Fibroblast of skin of left quadriceps (primary cell): ENCODE measurements at regions not wholly inside any gene's neighbourhood (a gene's known extent, or its start where the extent isn't known, plus 50 kb on each side); places are given as distances from the start of the nearest gene placed in this dataset.
"Not testable (repeated sequence)": the region's sequence is repeated elsewhere in the genome, so short reads cannot be mapped to it uniquely, and the experiment has no call there.

Source experiments
- DNase-seq, 2 experiments: peaks; one replicate each; pipeline ENCODE4 v3.0.0-alpha.2; 2013; ENCODE audit warnings: low read depth in 2 of 2

DNA sequence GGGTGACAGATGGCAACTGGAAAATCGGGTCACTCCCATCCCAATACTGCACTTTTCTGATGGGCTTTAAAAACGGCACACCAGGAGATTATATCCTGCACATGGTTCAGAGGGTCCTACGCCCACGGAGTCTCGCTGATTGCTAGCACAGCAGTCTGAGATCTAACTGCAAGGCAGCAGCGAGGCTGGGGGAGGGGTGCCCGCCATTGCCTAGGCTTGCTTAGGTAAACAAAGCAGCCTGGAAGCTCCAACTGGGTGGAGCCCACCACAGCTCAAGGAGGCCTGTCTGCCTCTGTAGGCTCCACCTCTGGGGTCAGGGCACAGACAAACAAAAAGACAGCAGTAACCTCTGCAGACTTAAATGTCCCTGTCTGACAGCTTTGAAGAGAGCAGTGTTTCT, 158.7 kb upstream of the MOCS2 start:
- DNase-seq: not testable (repeated sequence)

DNA sequence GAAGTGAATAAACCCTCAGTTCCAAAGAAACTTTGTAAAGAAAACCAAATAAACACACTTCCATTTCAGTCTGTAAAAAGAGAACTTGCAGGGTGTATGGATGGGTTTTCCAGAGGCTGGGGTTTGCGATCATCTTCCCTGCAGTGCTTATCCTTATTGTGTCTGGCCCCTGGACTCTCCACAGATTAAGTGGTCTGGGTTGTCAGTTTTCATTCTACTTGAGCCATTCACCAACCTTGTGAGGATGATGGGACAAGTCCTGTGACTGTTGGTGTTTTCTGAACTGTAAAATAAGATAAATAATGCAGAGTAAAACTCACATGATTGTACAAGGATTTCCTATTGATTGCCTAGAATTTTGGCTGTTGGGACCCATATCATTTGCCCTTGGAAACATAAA, 166.1 kb upstream of the MOCS2 start:
- no peak for DNase-seq

DNA sequence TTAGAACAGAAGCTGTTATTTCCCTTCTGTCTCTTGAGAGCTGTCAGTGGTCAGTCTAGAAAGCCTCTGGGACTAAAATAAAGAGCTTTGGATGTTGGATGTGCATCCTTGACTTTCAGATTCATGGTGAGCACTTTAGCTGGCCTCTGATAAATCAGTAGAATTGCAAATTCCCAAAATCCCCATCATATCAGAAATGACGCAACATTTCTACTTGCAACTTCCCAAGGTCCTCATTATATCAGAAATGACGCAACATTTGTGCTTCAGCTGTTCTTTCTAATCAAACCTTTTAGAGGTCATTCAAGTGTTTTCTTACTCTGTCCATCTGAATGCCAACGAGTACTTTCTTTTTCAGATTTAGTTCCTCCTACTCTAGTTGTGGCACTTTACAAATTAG, 167.3 kb upstream of the MOCS2 start:
- no peak for DNase-seq

DNA sequence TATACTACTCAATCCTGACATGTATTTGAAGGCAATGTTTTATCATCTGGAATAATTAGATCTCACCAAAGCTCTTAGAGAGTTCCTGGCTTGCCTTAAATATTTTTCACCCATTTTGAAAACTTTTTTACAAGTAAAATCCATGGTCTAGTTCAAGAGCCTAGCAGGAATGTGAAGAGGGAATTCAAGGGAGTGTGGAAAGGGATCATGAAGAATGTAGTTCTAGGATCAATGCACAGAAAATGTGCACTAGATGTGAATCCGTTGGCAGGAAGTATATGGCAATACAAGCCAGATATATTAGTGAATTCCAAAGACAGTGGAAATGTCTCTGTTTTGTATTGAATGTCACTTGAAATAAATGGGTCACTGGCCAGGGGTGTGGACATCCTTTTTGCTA, 167.9 kb upstream of the MOCS2 start:
- DNase-seq: no peak

DNA sequence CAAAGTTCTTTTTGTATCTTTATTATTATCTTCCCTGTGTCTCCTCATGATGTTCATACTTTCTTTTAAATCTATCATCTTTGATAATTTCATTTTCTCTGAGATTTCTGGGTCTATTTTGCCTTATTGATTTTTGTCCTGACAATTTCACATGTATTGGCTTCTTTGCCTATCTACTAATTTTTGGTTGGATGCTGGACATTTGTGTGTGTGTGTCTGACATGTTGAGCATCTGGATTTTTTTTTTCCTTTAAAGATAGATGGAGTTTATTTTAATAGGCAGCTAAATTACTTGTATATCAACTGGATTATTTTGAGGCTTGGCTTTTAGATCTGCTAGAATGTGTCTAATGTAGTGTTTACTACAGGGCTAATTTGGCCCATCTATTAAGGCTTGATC, 178.0 kb upstream of the MOCS2 start:
- DNase-seq: no peak

DNA sequence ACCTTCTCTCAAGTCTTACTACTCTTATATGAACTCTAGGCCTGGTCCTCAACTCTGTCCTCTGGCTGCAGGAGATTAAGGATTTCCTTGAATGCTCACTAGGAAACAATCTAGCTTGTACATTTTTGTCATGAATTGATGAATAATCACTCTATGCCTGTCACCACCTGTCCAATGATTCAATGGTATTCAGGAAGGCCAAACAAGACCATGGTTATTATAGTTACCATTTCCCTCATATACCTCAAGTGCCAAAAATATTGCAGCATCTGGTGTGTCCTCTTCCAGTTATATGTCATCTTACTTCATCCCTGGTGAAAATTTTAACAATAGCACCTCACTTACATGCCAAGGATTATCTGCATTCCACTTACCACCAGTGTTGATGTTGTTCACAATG, 179.0 kb upstream of the MOCS2 start:
- no peak for DNase-seq

DNA sequence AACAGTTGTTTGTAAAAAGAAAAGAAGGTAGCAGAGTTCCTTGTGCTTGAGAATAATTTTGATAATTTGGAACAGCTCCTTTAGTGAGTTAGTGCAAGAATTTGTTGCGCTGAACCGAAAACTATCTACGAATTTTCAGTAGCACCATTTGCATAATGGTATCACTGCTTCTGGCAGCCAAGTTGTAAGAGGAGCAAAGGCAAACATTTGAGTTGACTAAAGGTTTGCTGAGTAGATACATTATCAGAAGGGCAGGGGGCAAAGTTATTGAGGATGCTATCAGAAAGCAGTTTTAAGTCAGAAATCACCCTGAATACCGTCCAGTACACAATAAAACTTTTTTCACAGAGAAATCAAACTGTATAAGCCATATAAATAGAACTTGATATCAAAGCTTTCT, 181.5 kb upstream of the MOCS2 start:
- no peak for DNase-seq

DNA sequence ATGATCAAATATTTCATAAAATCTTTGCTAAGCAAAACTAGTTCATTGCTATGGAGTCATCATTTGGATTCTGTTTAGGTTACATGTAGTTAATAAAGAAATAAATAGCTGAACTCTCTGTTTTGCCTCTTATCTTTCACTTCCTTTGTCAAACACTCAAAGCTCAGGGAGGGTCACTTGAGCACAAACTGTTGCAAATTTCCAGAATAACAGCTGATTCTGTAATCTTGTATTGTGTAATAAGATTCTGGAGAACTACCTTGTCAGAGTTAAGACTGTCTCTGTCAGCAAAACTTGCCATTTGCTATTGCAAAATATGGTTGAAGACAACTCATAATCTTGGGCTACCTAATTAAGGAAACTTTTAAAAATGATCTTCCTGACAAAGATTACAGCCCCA, 182.0 kb upstream of the MOCS2 start:
- no peak for DNase-seq

DNA sequence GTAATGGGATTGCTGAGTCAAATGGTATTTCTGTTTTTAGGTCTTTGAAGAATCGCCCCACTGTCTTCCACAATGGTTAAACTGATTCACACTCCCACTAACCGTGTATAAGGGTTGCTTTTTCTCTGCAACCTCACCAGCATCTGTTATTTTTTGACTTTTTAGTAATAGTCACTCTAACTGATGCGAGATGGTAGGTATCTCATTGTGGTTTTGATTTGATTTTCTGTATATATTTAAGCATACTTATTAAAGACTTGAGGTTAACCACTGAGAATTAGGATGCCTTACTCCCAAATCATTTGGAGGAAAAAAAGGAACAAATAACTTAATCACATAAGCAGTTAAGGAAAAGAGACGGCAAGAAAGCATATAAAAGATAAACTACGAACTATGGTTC, 181.6 kb upstream of the FST start:
- peak; percentile 19 to 23 for DNase-seq

DNA sequence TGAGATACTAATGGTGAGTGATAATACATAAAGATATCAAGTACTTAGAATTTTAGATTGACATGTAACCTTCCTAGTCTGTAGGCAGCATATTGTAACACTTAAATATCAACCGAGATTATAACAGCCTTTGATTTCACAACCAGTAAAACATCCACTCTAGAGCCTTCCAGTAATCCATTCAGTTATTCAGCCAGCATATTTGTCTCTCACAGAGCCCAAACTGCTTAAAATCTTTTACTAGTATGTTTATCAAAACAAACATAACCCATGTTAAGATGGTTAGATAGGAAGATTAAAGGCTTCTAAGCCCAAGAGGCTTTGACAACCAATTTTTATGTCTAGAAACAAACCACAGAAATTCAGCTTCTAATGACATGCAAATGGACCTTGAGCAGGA, 177.9 kb upstream of the FST start:
- peak; percentile 55 to 63 for DNase-seq

DNA sequence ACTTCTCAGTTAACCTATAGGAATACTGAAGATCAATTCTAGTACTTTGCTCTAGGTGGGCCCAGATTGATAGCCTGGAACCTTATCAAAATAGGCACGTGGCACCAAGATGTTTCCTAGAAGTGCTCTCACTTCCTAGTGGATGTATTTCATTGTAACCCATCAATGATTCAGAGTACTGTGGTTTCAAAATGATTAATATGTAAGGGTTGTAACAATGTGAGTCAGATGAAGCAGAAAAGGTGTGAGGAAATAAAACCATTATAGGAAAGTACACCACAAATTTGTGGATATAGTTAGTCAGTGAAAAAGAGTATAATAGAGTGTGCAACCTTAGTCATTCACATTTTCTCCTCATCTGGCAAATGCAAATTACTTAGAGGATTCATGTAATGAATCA, 177.3 kb upstream of the FST start:
- peak; percentile 84 to 85 for DNase-seq

DNA sequence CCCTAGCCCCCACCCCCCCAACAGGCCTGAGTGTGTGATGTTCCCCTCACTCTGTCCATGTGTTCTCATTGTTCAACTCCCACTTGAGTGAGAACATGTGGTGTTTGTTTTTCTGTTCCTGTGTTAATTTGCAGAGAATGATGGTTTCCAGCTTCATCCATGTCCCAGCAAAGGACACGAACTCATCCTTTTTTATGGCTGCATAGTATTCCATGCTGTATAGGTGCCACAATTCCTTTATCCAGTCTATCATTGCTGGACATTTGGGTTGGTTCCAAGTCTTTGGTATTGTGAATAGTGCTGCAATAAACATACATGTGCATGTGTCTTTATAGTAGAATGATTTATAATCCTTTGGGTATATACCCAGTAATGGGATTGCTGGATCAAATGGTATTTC, 175.1 kb upstream of the FST start:
- not testable (repeated sequence) for DNase-seq

DNA sequence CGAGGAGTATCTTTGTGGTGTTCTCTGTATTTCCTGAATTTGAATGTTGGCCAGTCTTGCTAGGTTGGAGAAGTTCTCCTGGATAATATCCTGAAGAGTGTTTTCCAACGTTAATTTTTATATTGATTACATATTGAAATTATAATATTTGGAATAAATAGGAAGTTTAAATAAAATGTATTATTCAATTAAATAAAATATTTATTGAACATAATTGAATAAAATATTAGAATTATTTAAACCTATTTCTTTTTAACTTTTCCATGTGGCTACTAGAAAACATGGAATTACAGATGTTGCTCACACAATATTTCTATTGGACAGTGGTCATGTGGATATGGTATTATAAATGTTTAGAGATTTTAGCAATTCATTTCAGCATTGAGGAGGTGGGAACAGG, 170.8 kb upstream of the FST start:
- DNase-seq: no peak

DNA sequence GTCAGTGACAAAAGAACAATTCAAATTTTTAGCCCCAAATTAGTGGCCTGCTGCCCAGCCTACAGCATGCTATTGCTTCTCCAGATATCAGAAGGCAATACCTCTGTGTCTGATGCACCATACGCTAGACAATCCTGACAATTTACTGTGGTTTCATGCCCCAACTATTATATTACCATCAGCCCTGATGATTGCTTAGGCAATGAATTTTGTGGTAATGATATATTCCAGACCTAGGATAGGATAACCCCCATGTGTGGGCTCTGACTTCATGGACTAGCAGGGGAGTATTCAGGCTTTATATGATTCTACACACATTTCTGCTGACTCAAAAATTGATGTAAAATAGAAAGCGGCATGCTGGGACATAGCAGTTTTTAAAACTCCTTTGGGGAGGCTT, 168.7 kb upstream of the FST start:
- no peak for DNase-seq

DNA sequence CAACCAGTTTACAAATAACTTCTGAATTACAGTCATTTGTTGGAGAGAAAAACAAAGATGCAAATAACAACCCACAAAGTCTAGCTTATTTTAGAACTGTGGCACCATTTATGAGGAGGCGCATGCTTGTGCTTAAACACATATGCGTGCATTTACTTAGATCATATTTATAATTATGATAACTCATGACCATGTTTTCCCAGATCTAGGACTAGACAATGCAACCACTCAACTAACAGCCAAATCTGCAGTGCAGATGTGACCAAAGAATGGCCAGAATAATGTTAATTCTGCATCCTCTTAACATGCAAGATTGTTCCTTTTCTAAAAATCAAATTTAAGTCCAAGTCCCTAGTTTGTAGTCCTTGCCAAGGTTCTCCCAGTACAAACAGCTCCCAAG, 167.3 kb upstream of the FST start:
- DNase-seq: no peak

DNA sequence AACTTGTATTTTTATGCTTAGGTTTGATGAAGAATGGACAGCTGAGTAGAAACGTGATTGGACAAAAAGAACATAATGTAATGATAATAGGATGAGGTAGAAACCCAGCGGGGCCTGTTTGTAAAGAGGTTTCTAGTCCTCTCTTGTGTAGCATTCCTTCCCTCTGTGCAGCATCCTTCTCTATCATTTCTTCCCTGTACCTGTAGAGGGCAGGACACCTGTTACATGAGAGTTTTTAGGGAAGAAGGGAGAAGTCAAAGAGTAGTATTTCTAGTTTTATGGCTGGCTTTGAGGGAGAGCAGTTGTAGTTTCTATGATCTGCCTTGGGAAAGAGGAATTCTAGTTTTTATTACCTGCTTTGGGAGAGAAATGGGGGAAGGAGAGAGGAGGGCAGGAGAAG, 162.1 kb upstream of the FST start:
- DNase-seq: no peak

DNA sequence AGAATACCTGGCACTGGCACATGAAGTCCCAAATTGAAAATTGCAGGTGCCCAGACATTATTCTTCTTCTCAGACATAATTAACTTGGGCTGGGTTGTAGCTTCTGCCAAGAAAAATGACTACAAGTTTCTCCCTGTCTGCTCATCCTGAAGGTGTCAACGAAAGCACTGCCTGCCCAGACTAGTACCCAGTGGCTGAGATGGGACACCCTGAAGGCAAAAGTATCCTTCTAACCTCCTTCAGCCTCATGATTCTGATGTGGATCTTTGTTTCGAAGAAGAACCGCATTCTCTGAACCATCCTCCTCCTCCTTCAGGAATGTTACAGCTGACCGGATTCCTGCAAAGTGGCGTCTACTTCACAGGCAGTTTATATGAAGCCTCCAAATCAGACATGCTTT, 161.1 kb upstream of the FST start:
- no peak for DNase-seq

DNA sequence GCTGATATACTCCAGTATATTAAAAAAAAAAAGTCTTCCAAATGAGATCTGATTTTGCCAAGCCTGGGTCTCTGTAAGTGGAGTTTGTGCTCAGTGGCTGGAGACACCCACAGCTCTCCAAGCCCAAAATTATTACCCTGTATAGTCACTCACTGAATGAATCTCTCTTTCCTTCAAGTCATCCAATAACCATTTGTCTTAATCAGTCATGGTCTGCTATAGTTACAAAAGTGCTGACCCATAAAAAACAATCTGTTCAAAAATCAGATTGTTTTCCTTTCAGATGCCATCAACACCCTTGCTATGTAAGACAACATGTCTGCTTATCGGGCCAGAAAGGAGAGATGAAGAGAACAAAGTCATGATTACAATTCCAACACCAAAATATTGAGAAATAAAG, 159.4 kb upstream of the FST start:
- no peak for DNase-seq

DNA sequence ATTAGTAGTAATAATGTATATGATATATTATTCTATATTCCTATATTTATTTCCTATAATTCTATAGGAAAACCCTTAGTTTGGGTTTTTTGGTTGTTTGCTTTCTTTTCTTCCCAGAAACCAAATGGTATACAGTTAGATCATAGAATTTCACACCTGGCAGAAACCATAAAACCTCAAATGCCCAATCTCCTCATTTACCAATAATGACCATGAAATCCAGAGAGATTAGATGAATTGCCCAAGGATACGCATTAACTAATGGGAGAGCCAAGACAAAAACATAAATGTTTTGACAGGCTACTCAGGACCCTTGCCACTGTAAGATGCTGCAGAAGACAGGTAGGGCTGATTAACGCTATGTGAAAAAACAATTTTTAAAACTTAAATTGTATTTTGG, 158.7 kb upstream of the FST start:
- no peak for DNase-seq

DNA sequence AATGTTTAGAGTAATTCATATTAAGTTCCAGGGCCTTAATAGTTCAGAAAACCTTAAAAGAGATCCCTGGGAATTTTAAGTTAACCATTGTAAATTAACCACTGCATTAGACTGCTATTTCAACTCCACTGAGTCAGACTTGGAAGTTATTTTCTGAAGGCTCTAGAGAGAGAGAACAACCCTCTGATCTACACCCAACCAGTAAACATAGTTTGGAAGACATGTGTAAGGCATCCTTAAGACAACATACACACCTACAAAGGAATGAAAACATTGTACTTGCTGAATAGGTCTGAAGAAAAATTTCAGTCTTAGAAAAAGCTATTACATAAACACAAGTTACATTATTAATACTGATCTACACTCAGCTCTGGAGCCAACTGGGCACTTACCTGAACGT, 158.2 kb upstream of the FST start:
- DNase-seq: no peak

DNA sequence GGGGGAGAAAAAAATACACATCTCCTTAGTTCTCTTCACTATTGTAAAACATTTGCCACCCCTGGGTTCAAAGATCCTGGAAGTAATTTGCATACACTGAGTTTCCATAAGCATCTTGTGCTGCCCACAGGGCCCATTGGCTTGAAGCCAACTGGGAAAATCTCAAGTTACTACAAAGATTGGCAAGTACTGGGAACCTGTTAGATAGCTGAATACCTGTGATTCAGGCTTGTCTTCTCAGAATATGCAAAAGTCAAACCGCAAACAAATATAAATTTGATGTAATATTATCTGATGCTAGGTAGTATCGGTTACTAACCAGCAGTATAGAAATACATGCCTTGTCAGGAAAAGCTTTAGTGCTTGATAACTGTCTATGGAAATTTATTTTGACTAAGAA, 156.9 kb upstream of the FST start:
- no peak for DNase-seq

DNA sequence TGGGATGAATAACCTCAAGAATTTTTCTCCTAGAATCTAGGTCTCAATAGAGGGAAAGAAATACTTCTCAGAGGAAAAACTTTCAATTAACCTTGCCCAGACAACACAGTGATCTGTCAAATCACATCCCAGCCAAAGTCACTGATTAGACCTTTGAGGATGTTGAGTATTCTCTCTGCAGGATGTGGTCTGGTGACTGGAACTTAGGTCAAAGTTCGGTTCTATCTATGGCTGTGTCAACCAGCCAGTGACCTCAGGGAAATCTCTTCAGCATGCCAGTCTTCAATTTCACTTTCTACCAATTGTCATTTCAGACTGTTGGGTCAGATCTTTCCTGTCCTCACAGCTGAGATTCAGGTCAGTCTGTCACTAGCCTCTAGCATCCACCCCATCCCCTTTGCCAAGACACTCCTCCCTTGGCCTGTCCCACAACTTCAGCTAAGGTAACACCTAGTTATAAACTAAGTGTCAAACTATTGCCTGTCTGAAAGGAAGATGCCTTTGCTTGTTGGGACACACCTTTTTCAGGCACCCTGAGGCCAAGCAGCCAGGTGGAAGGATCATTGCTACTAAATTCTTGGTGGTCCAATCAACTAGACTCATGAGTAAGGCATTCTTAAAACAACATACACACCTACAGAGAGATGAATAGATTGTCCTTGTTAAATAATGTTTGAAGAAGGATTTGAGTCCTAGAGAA, 156.3 kb upstream of the FST start:
- no peak for DNase-seq

DNA sequence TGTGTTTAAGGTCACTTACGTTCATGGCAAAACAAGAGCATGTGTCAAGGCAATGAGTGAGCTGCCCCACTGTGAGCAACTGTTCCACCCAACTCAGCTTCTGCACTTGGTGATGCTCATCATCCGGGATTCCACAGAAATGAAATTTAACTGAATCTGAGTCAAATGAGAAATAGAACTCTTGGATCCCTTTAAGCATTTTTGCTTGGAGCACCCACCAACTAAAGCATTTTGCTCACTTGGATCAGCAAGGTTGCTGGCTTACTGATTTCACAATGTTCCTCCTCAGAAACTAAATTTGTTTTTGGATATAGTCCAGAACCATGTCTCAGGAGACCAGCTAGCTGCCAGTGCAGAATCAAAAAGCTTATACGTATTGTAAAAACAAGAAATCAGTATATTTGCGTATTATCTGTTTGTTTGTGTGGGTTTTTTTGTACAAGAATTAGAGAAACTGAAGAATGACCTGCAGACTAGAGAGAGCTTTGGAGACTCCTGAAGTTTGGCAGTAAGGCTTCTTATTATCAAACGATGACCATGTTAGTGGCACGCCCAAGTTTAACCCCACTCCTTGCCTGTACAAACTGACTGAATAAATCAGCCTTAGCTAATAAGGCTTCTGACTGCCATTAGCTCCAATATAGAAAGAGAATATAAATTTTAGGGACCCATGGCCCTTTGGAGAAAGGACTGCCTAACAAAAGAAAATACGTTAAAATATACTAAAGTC, 153.8 kb upstream of the FST start:
- DNase-seq: no peak

DNA sequence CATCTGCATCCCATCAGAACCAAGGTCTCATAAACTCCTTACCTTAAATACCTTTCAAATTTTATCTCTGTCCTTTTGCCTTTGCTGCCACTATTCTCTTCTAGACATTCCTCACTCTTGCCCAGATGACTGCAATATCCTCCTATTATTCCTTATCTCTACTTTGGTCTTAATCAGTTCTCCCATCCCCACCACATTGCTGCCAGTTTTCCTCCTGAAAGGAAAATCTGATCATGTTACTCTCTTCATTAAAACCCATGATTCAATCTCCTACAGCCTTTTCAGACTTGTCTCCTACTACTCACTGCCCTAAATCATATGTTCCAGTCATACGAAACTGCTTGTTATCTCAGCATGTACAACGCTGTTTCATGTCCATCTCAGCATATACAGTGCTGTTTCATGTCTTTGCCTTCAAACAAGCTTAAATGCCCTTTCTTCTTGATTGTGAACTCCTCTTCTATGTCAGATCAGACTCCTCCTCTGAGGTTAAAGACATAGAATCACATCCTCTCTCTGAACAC, 152.6 kb upstream of the FST start:
- DNase-seq: no peak
